ENCODE measurements at regions not wholly inside any gene's neighbourhood (a gene's known extent, or its start where the extent isn't known, plus 50 kb on each side); places are given as distances from the start of the nearest gene placed in this dataset.
"Not testable (repeated sequence)": the region's sequence is repeated elsewhere in the genome, so short reads cannot be mapped to it uniquely, and the experiment has no call there.

- no peak for DNase-seq (ENCODE audit: low read depth in 4 of 4, low spot score in 3 of 4)
Measured at GRCh38 chr5:87127956-87128687, 139.6 kb upstream of the RASA1 start.

GRCh38 chr5:87129046-87129445 lies 138.6 kb upstream of the RASA1 start:
- DNase-seq (ENCODE audit: low read depth in 4 of 4, low spot score in 3 of 4), result no peak

GRCh38 chr5:87132696-87133095 lies 135.0 kb upstream of the RASA1 start:
- no peak for DNase-seq (ENCODE audit: low read depth in 4 of 4, low spot score in 3 of 4)

- not testable (repeated sequence) for DNase-seq (ENCODE audit: low read depth in 4 of 4, low spot score in 3 of 4)
Measured at GRCh38 chr5:87134513-87134912, 133.2 kb upstream of the RASA1 start.

GRCh38 chr5:87136096-87136495 lies 131.6 kb upstream of the RASA1 start:
- no peak for DNase-seq (ENCODE audit: low read depth in 4 of 4, low spot score in 3 of 4)

GRCh38 chr5:87136733-87137132 lies 130.9 kb upstream of the RASA1 start:
- DNase-seq (ENCODE audit: low read depth in 4 of 4, low spot score in 3 of 4), result no peak

- DNase-seq (ENCODE audit: low read depth in 4 of 4, low spot score in 3 of 4), result no peak
Measured at GRCh38 chr5:87137283-87137682, 130.4 kb upstream of the RASA1 start.

- DNase-seq (ENCODE audit: low read depth in 4 of 4, low spot score in 3 of 4), result no peak
Measured at GRCh38 chr5:87138091-87138805, 129.4 kb upstream of the RASA1 start.

GRCh38 chr5:87139795-87140194 lies 127.9 kb upstream of the RASA1 start:
- DNase-seq (ENCODE audit: low read depth in 4 of 4, low spot score in 3 of 4), result no peak

GRCh38 chr5:87141544-87141943 lies 126.1 kb upstream of the RASA1 start:
- DNase-seq (ENCODE audit: low read depth in 4 of 4, low spot score in 3 of 4), result no peak

GRCh38 chr5:87145853-87146252 lies 121.8 kb upstream of the RASA1 start:
- not testable (repeated sequence) for DNase-seq (ENCODE audit: low read depth in 4 of 4, low spot score in 3 of 4)

- DNase-seq (ENCODE audit: low read depth in 4 of 4, low spot score in 3 of 4), result no peak
Measured at GRCh38 chr5:87147441-87147840, 120.2 kb upstream of the RASA1 start.

- no peak for DNase-seq (ENCODE audit: low read depth in 4 of 4, low spot score in 3 of 4)
Measured at GRCh38 chr5:87150630-87151029, 117.1 kb upstream of the RASA1 start.

- DNase-seq (ENCODE audit: low read depth in 4 of 4, low spot score in 3 of 4), result no peak
Measured at GRCh38 chr5:87151547-87151946, 116.1 kb upstream of the RASA1 start.

- DNase-seq (ENCODE audit: low read depth in 4 of 4, low spot score in 3 of 4), result no peak
Measured at GRCh38 chr5:87152886-87153285, 114.8 kb upstream of the RASA1 start.

GRCh38 chr5:87154191-87154590 lies 113.5 kb upstream of the RASA1 start:
- DNase-seq (ENCODE audit: low read depth in 4 of 4, low spot score in 3 of 4), result no peak

GRCh38 chr5:87155106-87155505 lies 112.6 kb upstream of the RASA1 start:
- DNase-seq (ENCODE audit: low read depth in 4 of 4, low spot score in 3 of 4), result no peak

GRCh38 chr5:87156631-87157030 lies 111.1 kb upstream of the RASA1 start:
- DNase-seq (ENCODE audit: low read depth in 4 of 4, low spot score in 3 of 4), result no peak

- DNase-seq (ENCODE audit: low read depth in 4 of 4, low spot score in 3 of 4), result no peak
Measured at GRCh38 chr5:87164409-87164808, 103.3 kb upstream of the RASA1 start.

GRCh38 chr5:87169300-87169991 lies 98.2 kb upstream of the RASA1 start:
- no peak for DNase-seq (ENCODE audit: low read depth in 4 of 4, low spot score in 3 of 4)

- DNase-seq (ENCODE audit: low read depth in 4 of 4, low spot score in 3 of 4), result no peak
Measured at GRCh38 chr5:87170799-87171198, 96.9 kb upstream of the RASA1 start.

- DNase-seq (ENCODE audit: low read depth in 4 of 4, low spot score in 3 of 4), result no peak
Measured at GRCh38 chr5:87182649-87183048, 85.0 kb upstream of the RASA1 start.

Measured in left renal pelvis (tissue), 4 donors.